Activated naive CD4-positive, alpha-beta T cell treated with anti-CD3 and anti-CD28 coated beads, Interleukin-2, amount 10 ng/mL, durations not matched to agents 7 days and 5 days (primary cell): ENCODE measurements at regions not wholly inside any gene's neighbourhood (a gene's known extent, or its start where the extent isn't known, plus 50 kb on each side); places are given as distances from the start of the nearest gene placed in this dataset.
"Not testable (repeated sequence)": the region's sequence is repeated elsewhere in the genome, so short reads cannot be mapped to it uniquely, and the experiment has no call there.

Source experiments
- CTCF ChIA-PET: fragments of 350-600 bp; sonication (Branson Sonifier 250); formaldehyde crosslinking; loops from one replicate; lab custom pipeline; 2021; ENCODE audit warnings: antibody characterized with exemption; lab: Charles Lee
- DNase-seq: peaks from one replicate; pipeline ENCODE4 v3.0.0-alpha.2; 2020
- H3K27ac Mint-ChIP-seq: one replicate; pipeline ENCODE4 v1.8.0; 2021; ENCODE audit warnings: mild to moderate bottlenecking, moderate library complexity, mixed read lengths
- H3K27me3 Mint-ChIP-seq: one replicate; pipeline ENCODE4 v1.8.0; 2021; ENCODE audit warnings: mild to moderate bottlenecking, mixed read lengths
- H3K36me3 Mint-ChIP-seq: one replicate; pipeline ENCODE4 v1.8.0; 2021; ENCODE audit warnings: mixed read lengths
- H3K4me1 Mint-ChIP-seq: one replicate; pipeline ENCODE4 v1.8.0; 2021; ENCODE audit warnings: mixed read lengths
- H3K4me3 Mint-ChIP-seq: one replicate; pipeline ENCODE4 v1.8.0; 2021; ENCODE audit warnings: mild to moderate bottlenecking, moderate library complexity, mixed read lengths
- H3K9me3 Mint-ChIP-seq: one replicate; pipeline ENCODE4 v1.8.0; 2021; ENCODE audit warnings: mixed read lengths

- CTCF ChIA-PET, H3K36me3 Mint-ChIP-seq, H3K4me3 Mint-ChIP-seq, DNase-seq, H3K27me3 Mint-ChIP-seq, H3K27ac Mint-ChIP-seq, H3K4me1 Mint-ChIP-seq: not testable (repeated sequence)
- H3K9me3 Mint-ChIP-seq = peaks cover 22% of the 10 kb centered on the region
These were observed 1205.0 kb upstream of the PABPC4L start for GRCh38 chr4:135406597-135406996.

DNA sequence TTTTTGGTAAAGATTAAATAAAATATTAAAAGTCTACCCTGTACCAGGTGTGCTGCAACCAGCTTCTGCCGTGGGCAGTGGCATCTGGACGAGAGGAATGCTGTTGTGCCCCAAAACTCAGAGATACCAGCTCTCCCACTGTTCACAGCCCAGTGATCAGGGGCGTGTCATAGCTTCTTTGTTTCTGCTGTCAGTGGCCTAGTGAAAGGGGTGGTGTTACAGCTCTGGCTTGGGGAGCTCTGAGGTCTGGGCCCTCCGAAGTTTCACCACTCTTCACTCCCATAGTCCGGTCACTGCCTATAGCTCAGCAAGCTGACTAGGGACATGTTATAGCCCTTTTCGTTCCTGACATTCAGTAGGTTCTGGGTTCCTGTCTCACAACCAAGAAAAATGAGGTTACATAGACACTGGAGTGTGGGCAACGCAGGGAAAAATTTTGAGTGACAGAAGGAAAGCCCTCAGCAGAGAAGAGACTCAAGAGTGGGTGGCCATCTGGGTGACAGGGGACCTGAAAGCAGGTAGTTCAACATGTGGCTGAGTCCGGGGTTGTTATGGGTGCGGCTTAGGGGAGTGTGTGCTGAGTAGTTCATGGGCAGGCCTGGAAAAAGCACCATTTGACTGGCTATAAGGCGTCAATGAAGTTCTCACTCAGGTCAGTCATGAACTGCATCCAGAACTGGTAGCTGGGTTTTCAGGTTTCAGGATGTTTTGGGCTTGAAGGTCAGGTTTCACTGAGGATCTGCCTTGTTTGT lies 1184.4 kb upstream of the PABPC4L start:
- CTCF ChIA-PET = no interaction called here
- no peak for DNase-seq
- no peaks in the 10 kb centered on the region for H3K27me3 Mint-ChIP-seq
- H3K4me3 Mint-ChIP-seq = no peak overlapping the region
- no peak overlapping the region for H3K27ac Mint-ChIP-seq
- H3K4me1 Mint-ChIP-seq = no peaks in the 10 kb centered on the region
- H3K9me3 Mint-ChIP-seq = peaks cover 9% of the 10 kb centered on the region
- H3K36me3 Mint-ChIP-seq = no peaks in the 10 kb centered on the region

- CTCF ChIA-PET = no interaction called here
- Mint-ChIP-seq H3K4me3 (no peak overlapping the region), H3K27me3 (no peaks in the 10 kb centered on the region), H3K9me3 (peaks cover 8% of the 10 kb centered on the region), H3K4me1 (no peaks in the 10 kb centered on the region), H3K27ac (no peak overlapping the region), H3K36me3 (no peaks in the 10 kb centered on the region)
- no peak for DNase-seq
These were observed 1182.0 kb upstream of the PABPC4L start for GRCh38 chr4:135383356-135384288.

DNA sequence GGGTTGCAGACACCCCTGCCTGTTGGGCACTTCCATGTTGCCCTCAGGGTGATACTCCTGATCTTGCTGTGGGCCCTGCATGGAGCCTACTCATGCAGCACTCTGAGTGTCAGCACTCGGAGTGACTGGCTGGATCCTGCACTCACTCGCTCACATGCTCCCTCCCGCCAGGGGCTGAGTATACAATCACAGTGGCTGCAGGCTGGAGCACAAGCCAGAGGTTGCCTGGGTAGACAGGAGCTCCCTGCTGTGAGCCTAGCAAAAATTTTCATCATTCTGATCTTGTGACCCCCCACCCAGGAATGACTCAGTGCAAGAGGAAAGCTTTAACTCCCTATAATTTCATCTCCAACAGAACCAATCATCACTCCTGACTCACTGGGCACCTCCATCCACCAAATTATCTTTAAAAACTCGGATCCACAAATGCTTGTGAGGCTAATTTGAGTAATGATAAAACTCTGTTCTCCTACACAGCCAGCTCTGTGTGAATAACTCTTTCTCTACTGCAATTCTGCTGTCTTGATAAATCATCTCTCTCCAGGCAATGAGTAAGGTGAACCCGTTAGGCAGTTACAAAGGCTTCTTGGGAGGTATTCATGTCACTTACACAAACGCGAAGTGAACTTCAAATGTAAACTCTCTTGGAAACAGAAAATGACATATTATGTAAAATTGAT lies 1180.8 kb upstream of the PABPC4L start:
- Mint-ChIP-seq H3K36me3 (no peaks in the 10 kb centered on the region), H3K4me3 (no peak overlapping the region), H3K4me1 (no peaks in the 10 kb centered on the region), H3K9me3 (peaks cover 13% of the 10 kb centered on the region), H3K27me3 (no peaks in the 10 kb centered on the region), H3K27ac (no peak overlapping the region)
- CTCF ChIA-PET = no interaction called here
- DNase-seq = no peak

DNA sequence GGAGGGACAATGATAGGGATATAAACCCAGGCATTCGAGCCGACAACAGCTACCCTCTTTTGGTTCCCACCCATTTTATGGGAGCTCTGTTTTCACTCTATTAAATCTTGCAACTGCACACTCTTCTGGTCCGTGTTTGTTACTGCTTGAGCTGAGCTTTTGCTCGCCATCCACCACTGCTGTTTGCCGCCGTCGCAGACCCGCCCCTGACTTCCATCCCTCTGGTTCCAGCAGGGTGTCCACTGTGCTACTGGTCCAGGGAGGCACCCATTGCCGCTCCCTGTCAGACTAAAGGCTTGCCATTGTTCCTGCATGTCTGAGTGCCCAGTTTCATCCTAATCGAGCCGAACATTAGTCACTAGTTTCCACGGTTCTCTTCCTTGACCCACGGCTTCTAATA lies 1170.5 kb upstream of the PABPC4L start:
- Mint-ChIP-seq H3K27ac (no peak overlapping the region), H3K27me3 (no peaks in the 10 kb centered on the region), H3K9me3 (peaks cover 7% of the 10 kb centered on the region), H3K4me1 (no peaks in the 10 kb centered on the region), H3K4me3 (no peak overlapping the region), H3K36me3 (no peaks in the 10 kb centered on the region)
- DNase-seq = no peak
- CTCF ChIA-PET = no interaction called here

GRCh38 chr4:135371137-135371536 lies 1169.5 kb upstream of the PABPC4L start:
- H3K36me3 Mint-ChIP-seq = no peaks in the 10 kb centered on the region
- no peak overlapping the region for H3K4me3 Mint-ChIP-seq
- H3K4me1 Mint-ChIP-seq = no peaks in the 10 kb centered on the region
- no peak overlapping the region for H3K27ac Mint-ChIP-seq
- no peak for DNase-seq
- H3K27me3 Mint-ChIP-seq = no peaks in the 10 kb centered on the region
- H3K9me3 Mint-ChIP-seq = peaks cover 7% of the 10 kb centered on the region
- CTCF ChIA-PET = no interaction called here

DNA sequence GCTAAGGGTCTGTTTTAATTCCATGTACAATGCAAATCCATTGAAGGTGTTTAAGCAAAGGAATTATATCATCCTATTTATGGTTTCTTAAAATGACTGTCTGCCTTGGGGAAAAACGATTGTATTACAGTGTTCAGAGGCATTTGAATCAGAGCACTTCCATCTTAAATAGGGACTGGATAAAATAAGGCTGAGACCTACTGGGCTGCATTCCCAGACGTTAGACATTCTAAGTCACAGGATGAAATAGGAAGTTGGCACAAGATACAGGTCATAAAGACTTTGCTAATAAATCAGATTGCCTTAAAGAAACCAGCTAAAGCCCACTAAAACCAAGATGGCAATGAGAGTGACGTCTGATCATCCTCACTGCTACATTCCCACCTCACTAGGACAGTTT lies 1167.2 kb upstream of the PABPC4L start:
- CTCF ChIA-PET = no interaction called here
- DNase-seq = no peak
- Mint-ChIP-seq H3K27ac (no peak overlapping the region), H3K27me3 (no peaks in the 10 kb centered on the region), H3K36me3 (no peaks in the 10 kb centered on the region), H3K4me3 (no peak overlapping the region), H3K4me1 (no peaks in the 10 kb centered on the region), H3K9me3 (peaks cover 9% of the 10 kb centered on the region)

DNA sequence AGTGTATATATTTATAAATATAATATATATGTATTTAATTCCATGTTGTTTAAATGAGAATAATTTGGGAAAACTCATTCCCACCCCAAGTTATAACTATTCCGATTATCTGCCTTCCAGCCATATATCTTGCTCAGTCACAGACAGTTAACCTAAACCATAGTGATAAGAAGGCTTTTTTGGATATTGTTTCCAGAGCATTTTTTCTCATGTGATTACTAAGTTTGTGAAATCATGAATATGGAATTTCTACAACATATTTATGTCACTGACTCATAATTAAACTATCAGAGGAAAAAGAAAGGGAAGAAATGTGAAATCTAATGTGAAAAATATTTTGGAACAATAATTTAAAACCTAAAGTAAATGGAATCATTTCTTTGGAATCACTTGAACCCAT lies 1163.5 kb upstream of the PABPC4L start:
- no peak for DNase-seq
- no peaks in the 10 kb centered on the region for H3K27me3 Mint-ChIP-seq
- no peak overlapping the region for H3K27ac Mint-ChIP-seq
- CTCF ChIA-PET = no interaction called here
- no peak overlapping the region for H3K4me3 Mint-ChIP-seq
- no peaks in the 10 kb centered on the region for H3K4me1 Mint-ChIP-seq
- H3K9me3 Mint-ChIP-seq = peaks cover 2% of the 10 kb centered on the region
- no peaks in the 10 kb centered on the region for H3K36me3 Mint-ChIP-seq

GRCh38 chr4:135359128-135359527 lies 1157.5 kb upstream of the PABPC4L start:
- Mint-ChIP-seq H3K9me3 (peaks cover 9% of the 10 kb centered on the region), H3K27me3 (no peaks in the 10 kb centered on the region), H3K27ac (no peak overlapping the region), H3K4me1 (no peaks in the 10 kb centered on the region), H3K4me3 (no peak overlapping the region), H3K36me3 (no peaks in the 10 kb centered on the region)
- CTCF ChIA-PET = no interaction called here
- DNase-seq = no peak

- Mint-ChIP-seq H3K4me3 (no peak overlapping the region), H3K27me3 (no peaks in the 10 kb centered on the region), H3K27ac (no peak overlapping the region), H3K9me3 (peaks cover 7% of the 10 kb centered on the region), H3K4me1 (no peaks in the 10 kb centered on the region), H3K36me3 (no peaks in the 10 kb centered on the region)
- CTCF ChIA-PET = interaction anchor here (1.5 kb wide), 1 partner anchor 15 kb away, joined by 3 read pairs; no protein-coding TSS in a partner anchor
- no peak for DNase-seq
These were observed 1155.5 kb upstream of the PABPC4L start for GRCh38 chr4:135357091-135357490.

- CTCF ChIA-PET = no interaction called here
- no peak overlapping the region for H3K4me3 Mint-ChIP-seq
- H3K4me1 Mint-ChIP-seq = no peaks in the 10 kb centered on the region
- no peaks in the 10 kb centered on the region for H3K27me3 Mint-ChIP-seq
- H3K27ac Mint-ChIP-seq = no peak overlapping the region
- H3K9me3 Mint-ChIP-seq = peaks cover 7% of the 10 kb centered on the region
- DNase-seq = no peak
- H3K36me3 Mint-ChIP-seq = no peaks in the 10 kb centered on the region
These were observed 1153.3 kb upstream of the PABPC4L start for GRCh38 chr4:135354876-135355275.

DNA sequence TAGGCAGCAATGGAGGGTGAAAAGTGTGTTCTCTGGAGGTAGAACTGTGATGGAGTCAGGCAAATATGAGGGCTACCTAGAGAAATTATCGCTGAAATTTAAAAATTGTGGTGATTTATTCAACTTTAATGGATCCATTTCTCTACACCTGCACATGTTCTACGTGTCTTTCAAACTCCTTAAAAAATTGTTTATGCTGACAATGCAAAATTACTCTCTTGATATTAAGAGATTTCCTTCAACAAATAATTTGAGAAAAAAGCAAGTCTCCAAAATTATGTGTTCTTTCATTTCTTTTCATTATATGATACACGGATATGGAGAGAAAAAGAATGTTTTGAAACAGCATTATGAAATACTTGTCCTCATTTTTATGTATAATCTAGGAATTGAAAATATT lies 1151.4 kb upstream of the PABPC4L start:
- H3K27ac Mint-ChIP-seq = no peak overlapping the region
- peaks cover 3% of the 10 kb centered on the region for H3K9me3 Mint-ChIP-seq
- H3K4me3 Mint-ChIP-seq = no peak overlapping the region
- CTCF ChIA-PET = no interaction called here
- DNase-seq = no peak
- no peaks in the 10 kb centered on the region for H3K4me1 Mint-ChIP-seq
- no peaks in the 10 kb centered on the region for H3K36me3 Mint-ChIP-seq
- H3K27me3 Mint-ChIP-seq = no peaks in the 10 kb centered on the region

DNA sequence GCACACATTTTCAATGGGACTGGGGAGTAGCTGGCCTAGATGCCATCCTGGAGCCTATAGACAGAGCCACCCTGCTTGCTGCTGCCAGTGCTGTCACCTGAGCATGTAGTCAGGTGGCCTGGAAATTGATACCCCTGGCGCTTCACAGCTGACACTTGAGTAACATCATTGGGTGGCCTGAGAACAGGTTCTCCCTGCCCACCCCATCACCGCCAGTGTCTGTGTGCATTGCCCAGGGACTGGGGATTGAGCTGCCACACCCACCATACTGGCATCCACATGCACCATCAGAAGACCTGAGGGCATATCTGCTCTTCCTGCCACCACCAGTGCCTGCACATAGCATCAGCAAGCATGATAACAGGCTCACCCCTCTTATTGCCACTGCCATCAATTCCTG lies 1142.9 kb upstream of the PABPC4L start:
- CTCF ChIA-PET = no interaction called here
- no peaks in the 10 kb centered on the region for H3K36me3 Mint-ChIP-seq

GRCh38 chr4:135338181-135338580 lies 1136.6 kb upstream of the PABPC4L start:
- no peaks in the 10 kb centered on the region for H3K27me3 Mint-ChIP-seq
- no peak overlapping the region for H3K27ac Mint-ChIP-seq
- CTCF ChIA-PET = no interaction called here
- H3K4me1 Mint-ChIP-seq = no peaks in the 10 kb centered on the region
- no peak overlapping the region for H3K4me3 Mint-ChIP-seq
- no peaks in the 10 kb centered on the region for H3K36me3 Mint-ChIP-seq
- DNase-seq = no peak
- no peaks in the 10 kb centered on the region for H3K9me3 Mint-ChIP-seq

More for the DNA sequence above, 1142.9 kb upstream of the PABPC4L start:
- H3K27me3 Mint-ChIP-seq = no peaks in the 10 kb centered on the region
- H3K27ac Mint-ChIP-seq = no peak overlapping the region
- no peak for DNase-seq
- no peaks in the 10 kb centered on the region for H3K4me1 Mint-ChIP-seq
- H3K4me3 Mint-ChIP-seq = no peak overlapping the region
- peaks cover 6% of the 10 kb centered on the region for H3K9me3 Mint-ChIP-seq
